ENCODE measurements at regions not wholly inside any gene's neighbourhood (a gene's known extent, or its start where the extent isn't known, plus 50 kb on each side); places are given as distances from the start of the nearest gene placed in this dataset.

DNA sequence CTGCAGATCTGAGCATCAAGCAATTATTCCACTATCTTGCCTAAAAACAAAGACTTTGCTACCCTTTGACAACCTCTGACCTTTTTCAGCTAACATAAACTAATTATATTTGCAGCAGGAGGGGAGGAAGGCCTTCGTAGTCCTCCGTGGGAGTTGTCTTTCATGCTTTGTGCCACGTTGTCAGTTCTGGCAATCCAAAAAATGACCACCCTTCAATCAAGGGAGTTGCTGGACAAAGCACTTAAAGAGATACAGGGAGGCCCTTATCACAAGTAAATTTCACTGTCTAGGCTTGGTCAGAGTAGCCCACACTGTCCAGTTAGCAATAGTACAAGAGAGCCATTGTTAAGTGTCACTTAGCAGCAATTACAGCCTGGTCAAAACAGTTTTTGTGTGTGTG lies 578.9 kb downstream of the HAO1 start:
- no peaks in the 10 kb centered on the region for H3K4me1 Mint-ChIP-seq
- no peaks in the 10 kb centered on the region for H3K27me3 Mint-ChIP-seq
- CTCF ChIA-PET = interaction anchor here (0.6 kb wide), 1 partner anchor 141 kb away, joined by 4 read pairs; no protein-coding TSS in a partner anchor
- H3K27ac Mint-ChIP-seq = no peak overlapping the region
- no peak overlapping the region for H3K4me3 Mint-ChIP-seq
- intact Hi-C loops (cut with DNase I, micrococcal nuclease) = no loop called here
- no peaks in the 10 kb centered on the region for H3K36me3 Mint-ChIP-seq (ENCODE audit: low read depth)
- DNase-seq = no peak
- POLR2A ChIA-PET = no interaction called here
- H3K9me3 Mint-ChIP-seq (ENCODE audit: low read depth) = peaks cover 6% of the 10 kb centered on the region
- ATAC-seq = no peak

DNA sequence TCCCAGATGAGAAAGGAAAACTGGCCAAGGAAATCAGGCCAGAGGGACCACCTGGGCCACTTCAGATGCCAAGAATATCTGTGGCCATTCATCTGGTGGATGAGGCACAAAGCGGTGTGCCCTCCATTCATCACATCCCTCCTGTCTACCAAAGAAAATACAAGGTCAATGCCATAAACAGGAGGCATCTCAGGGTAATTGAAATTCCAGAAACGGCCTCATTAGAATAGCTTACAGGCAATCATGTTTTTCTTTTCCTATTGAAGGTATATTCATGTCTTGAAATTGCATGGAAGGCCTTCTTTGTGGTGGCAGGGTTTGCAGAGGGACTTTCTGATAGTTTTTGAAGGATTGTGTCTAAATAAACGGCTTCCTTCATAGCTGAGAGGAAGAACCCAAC lies 578.3 kb downstream of the HAO1 start:
- no peak overlapping the region for H3K4me3 Mint-ChIP-seq
- H3K27ac Mint-ChIP-seq = no peak overlapping the region
- H3K9me3 Mint-ChIP-seq (ENCODE audit: low read depth) = peaks cover 6% of the 10 kb centered on the region
- intact Hi-C loops (cut with DNase I, micrococcal nuclease) = no loop called here
- ChIA-PET POLR2A (no interaction called here), CTCF (no interaction called here)
- H3K4me1 Mint-ChIP-seq = no peaks in the 10 kb centered on the region
- DNase-seq (no peak), ATAC-seq (no peak)
- no peaks in the 10 kb centered on the region for H3K36me3 Mint-ChIP-seq (ENCODE audit: low read depth)
- H3K27me3 Mint-ChIP-seq = no peaks in the 10 kb centered on the region

- Mint-ChIP-seq H3K4me1 (no peaks in the 10 kb centered on the region), H3K27me3 (no peaks in the 10 kb centered on the region), H3K4me3 (no peak overlapping the region), H3K9me3 (ENCODE audit: low read depth) (peaks cover 6% of the 10 kb centered on the region), H3K27ac (no peak overlapping the region), H3K36me3 (ENCODE audit: low read depth) (no peaks in the 10 kb centered on the region)
- intact Hi-C loops (cut with DNase I, micrococcal nuclease) = no loop called here
- DNase-seq = no peak
- no peak for ATAC-seq
- ChIA-PET CTCF (no interaction called here), POLR2A (no interaction called here)
Observed at GRCh38 chr20:7362601-7363000, 577.7 kb downstream of the HAO1 start.

- H3K4me1 Mint-ChIP-seq = no peaks in the 10 kb centered on the region
- H3K27ac Mint-ChIP-seq = no peak overlapping the region
- intact Hi-C loops (cut with DNase I, micrococcal nuclease) = no loop called here
- peaks cover 6% of the 10 kb centered on the region for H3K9me3 Mint-ChIP-seq (ENCODE audit: low read depth)
- ATAC-seq (no peak), DNase-seq (no peak)
- ChIA-PET CTCF (no interaction called here), POLR2A (no interaction called here)
- no peaks in the 10 kb centered on the region for H3K27me3 Mint-ChIP-seq
- H3K36me3 Mint-ChIP-seq (ENCODE audit: low read depth) = no peaks in the 10 kb centered on the region
- H3K4me3 Mint-ChIP-seq = no peak overlapping the region
Observed at GRCh38 chr20:7366189-7366588, 574.1 kb downstream of the HAO1 start.

DNA sequence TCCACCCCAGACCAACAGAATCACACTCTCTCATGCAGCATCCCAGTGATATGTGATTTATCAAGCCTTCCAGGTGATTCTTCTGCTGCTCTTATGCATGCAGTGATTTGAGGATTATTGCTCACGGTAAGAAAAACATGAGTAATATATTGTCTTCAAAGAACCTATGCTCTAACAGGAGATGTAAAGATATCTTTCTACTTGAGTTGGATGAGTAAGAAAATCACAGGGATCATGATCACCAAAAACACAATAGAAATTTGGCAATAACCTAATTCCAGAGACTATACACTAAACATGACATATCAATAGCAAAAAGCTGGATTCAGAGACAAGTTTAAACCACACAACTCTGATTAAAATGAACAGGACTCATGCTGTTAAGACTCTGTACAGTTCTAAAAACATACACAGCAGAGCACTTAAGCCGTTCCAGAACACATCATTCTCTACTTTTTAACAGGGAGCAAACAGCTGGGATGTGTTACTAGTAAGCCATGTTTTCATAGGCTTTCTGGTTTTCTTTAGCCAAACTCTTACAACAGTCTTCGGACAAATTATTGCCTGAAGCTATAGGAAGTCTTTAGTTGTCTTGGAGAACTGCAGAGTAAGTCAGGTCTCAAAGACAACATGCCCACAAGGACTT lies 568.6 kb downstream of the HAO1 start:
- Mint-ChIP-seq H3K4me3 (no peak overlapping the region), H3K27ac (no peak overlapping the region), H3K9me3 (ENCODE audit: low read depth) (peaks cover 1% of the 10 kb centered on the region), H3K4me1 (no peaks in the 10 kb centered on the region), H3K36me3 (ENCODE audit: low read depth) (no peaks in the 10 kb centered on the region), H3K27me3 (no peaks in the 10 kb centered on the region)
- intact Hi-C loops (cut with DNase I, micrococcal nuclease) = loop anchor here in 1 of 2 experiments (10.0 kb wide), 1 partner anchor 607 kb away; the partner anchor contains the start of gene BMP2
- ATAC-seq (no peak), DNase-seq (no peak)
- CTCF ChIA-PET = no interaction called here
- POLR2A ChIA-PET = no interaction called here

- CTCF ChIA-PET = interaction anchor here (0.6 kb wide), 3 partner anchors 19 to 1096 kb away, joined by 3 read pairs; no protein-coding TSS in a partner anchor
- no peak for ATAC-seq
Observed at GRCh38 chr20:7375905-7376304, 564.4 kb downstream of the HAO1 start.

DNA sequence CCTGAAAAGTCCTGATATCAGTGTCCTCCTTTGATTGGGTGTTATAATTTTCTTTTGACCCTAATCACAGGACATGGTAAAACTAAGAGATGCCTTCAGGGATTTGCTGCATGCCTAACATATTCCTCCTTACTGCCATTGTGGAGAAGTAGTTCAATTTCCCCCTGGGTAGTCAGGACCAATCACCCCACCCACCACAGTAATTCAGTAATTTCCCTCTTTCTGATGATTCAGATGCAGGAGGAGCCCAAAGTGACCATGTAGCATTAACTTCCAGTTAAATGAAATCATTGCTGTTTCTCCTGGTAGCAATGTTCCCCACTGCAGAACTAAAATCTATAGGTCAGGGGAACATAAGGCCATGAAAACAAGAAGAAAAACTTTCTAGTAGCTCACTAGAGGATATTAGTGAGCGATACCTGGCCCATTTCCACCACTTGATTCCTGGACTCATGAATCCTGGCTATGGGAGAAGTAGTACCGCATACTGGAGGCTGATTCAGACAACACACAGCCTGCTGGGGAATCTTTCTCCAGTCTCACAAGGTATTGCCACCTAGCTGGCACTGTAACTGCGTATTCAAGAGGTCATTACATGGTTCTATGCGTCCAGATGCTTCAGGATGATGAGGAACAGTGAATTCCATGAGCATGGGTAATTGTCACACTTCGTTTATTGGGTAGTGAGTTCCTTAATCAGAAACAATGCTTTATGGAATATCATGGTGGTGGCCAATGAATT lies 561.2 kb downstream of the HAO1 start:
- CTCF ChIA-PET = no interaction called here
- POLR2A ChIA-PET = no interaction called here
- DNase-seq (no peak), ATAC-seq (no peak)
- Mint-ChIP-seq H3K4me1 (no peaks in the 10 kb centered on the region), H3K36me3 (ENCODE audit: low read depth) (no peaks in the 10 kb centered on the region), H3K27ac (no peak overlapping the region), H3K27me3 (no peaks in the 10 kb centered on the region), H3K4me3 (no peak overlapping the region), H3K9me3 (ENCODE audit: low read depth) (peaks cover 1% of the 10 kb centered on the region)
- intact Hi-C loops (cut with DNase I, micrococcal nuclease) = loop anchor here (5.0 to 10.0 kb wide), 2 partner anchors 552 to 614 kb away; partner anchors contain the start of gene BMP2 (in 1 of the 2)

More at GRCh38 chr20:7375905-7376304, 564.4 kb downstream of the HAO1 start:
- POLR2A ChIA-PET = no interaction called here
- intact Hi-C loops (cut with DNase I, micrococcal nuclease) = loop anchor here (1.0 to 10.0 kb wide), 4 partner anchors 549 to 1233 kb away; partner anchors contain the start of gene BMP2 (in 1 of the 2)
- H3K27ac Mint-ChIP-seq = no peak overlapping the region
- H3K27me3 Mint-ChIP-seq = no peaks in the 10 kb centered on the region
- peaks cover 1% of the 10 kb centered on the region for H3K9me3 Mint-ChIP-seq (ENCODE audit: low read depth)
- no peaks in the 10 kb centered on the region for H3K4me1 Mint-ChIP-seq
- no peaks in the 10 kb centered on the region for H3K36me3 Mint-ChIP-seq (ENCODE audit: low read depth)
- H3K4me3 Mint-ChIP-seq = no peak overlapping the region
- DNase-seq = no peak

DNA sequence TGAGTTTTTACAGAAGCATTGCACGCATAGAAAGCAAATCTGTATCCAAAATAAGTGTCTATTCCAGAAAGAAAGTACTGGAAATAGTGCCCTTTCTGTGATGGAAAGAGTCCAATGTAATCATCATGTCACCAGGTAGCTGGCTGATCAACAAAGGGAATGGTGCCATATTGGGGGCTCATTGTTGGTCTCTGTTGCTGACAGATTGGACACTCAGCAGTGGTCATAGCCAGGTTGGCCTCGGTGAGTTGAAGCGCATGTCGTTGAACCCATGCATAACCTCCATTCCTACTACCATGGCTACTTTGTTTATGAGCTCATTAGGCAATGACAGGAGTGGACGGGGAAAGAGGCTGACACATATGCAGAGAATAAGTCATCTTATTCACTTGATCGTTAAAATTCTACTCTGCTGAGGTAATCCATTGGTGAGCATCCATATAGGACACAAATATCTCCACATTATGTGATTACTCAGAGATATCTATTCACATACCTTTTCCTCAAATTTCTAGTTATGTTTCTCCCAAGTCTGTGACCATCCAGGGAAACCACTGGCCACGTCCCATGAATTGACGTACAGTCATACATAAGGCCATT lies 560.5 kb downstream of the HAO1 start:
- intact Hi-C loops (cut with DNase I, micrococcal nuclease) = loop anchor here (5.0 to 10.0 kb wide), 2 partner anchors 552 to 615 kb away; partner anchors contain the start of gene BMP2 (in 1 of the 2)
- Mint-ChIP-seq H3K27me3 (no peaks in the 10 kb centered on the region), H3K27ac (no peak overlapping the region), H3K4me3 (no peak overlapping the region), H3K4me1 (no peaks in the 10 kb centered on the region), H3K36me3 (ENCODE audit: low read depth) (no peaks in the 10 kb centered on the region), H3K9me3 (ENCODE audit: low read depth) (peaks cover 1% of the 10 kb centered on the region)
- CTCF ChIA-PET = no interaction called here
- DNase-seq (no peak), ATAC-seq (no peak)
- POLR2A ChIA-PET = no interaction called here

DNA sequence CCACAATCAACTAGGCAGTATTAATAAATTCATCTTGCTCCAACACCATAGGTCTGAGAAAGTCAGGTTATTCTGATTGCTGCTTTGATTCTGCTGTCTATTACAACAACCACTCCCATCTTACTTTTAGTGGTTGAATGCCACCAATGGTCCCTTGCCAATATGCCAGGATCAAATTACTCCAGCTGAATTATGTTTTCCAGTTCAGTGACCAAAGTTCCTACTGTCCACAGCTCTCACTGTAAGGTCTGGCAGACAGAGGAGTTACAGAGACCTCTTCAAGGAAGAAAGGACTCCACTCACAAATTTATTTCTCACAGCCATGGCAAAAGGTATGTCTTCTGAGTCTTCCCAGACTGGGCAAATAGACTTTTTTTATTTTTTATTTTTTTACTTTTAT lies 557.0 kb downstream of the HAO1 start:
- H3K9me3 Mint-ChIP-seq (ENCODE audit: low read depth) = no peaks in the 10 kb centered on the region
- no peaks in the 10 kb centered on the region for H3K27me3 Mint-ChIP-seq
- ChIA-PET POLR2A (no interaction called here), CTCF (no interaction called here)
- no peak overlapping the region for H3K4me3 Mint-ChIP-seq
- no peak overlapping the region for H3K27ac Mint-ChIP-seq
- intact Hi-C loops (cut with DNase I, micrococcal nuclease) = no loop called here
- no peaks in the 10 kb centered on the region for H3K4me1 Mint-ChIP-seq
- DNase-seq (no peak), ATAC-seq (no peak)
- H3K36me3 Mint-ChIP-seq (ENCODE audit: low read depth) = no peaks in the 10 kb centered on the region

GRCh38 chr20:7387638-7388193 lies 552.5 kb downstream of the HAO1 start:
- POLR2A ChIA-PET = no interaction called here
- ATAC-seq = no peak
- no peak for DNase-seq
- no peaks in the 10 kb centered on the region for H3K4me1 Mint-ChIP-seq
- no peaks in the 10 kb centered on the region for H3K27me3 Mint-ChIP-seq
- no peaks in the 10 kb centered on the region for H3K36me3 Mint-ChIP-seq (ENCODE audit: low read depth)
- H3K27ac Mint-ChIP-seq = no peak overlapping the region
- no peak overlapping the region for H3K4me3 Mint-ChIP-seq
- CTCF ChIA-PET = no interaction called here
- intact Hi-C loops (cut with DNase I, micrococcal nuclease) = no loop called here
- H3K9me3 Mint-ChIP-seq (ENCODE audit: low read depth) = no peaks in the 10 kb centered on the region

DNA sequence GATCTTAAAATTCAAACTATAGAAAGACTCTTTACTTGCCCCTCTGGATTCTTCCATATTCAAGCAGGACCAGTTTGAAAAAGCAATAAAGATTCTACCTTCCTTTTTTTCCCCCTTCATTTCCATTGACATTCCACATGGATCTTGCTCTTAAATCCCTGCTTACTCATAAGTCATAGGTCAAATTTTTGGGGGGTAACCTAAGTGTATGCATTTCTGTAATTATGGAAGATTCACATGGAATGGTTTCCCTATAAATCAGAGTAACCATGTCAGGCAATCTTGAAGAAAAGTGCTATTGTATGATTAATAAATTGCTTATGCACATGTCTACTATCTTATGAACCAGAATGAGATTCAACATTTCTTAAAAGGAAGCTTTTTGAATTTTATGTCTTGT lies 551.0 kb downstream of the HAO1 start:
- Mint-ChIP-seq H3K9me3 (ENCODE audit: low read depth) (no peaks in the 10 kb centered on the region), H3K4me1 (no peaks in the 10 kb centered on the region), H3K27me3 (no peaks in the 10 kb centered on the region), H3K4me3 (no peak overlapping the region), H3K27ac (no peak overlapping the region), H3K36me3 (ENCODE audit: low read depth) (no peaks in the 10 kb centered on the region)
- DNase-seq = no peak
- CTCF ChIA-PET = no interaction called here
- POLR2A ChIA-PET = no interaction called here
- no peak for ATAC-seq
- intact Hi-C loops (cut with DNase I, micrococcal nuclease) = no loop called here
